Large intestine (tissue), 3 donors: ENCODE measurements at regions not wholly inside any gene's neighbourhood (a gene's known extent, or its start where the extent isn't known, plus 50 kb on each side); places are given as distances from the start of the nearest gene placed in this dataset.

Source experiments
- DNase-seq, 2 donors: peaks; one replicate each; pipeline versions ENCODE4 v3.0.0 to v3.0.0-alpha.2; 2013
- H3K27ac ChIP-seq: one replicate; pipeline ENCODE4 v1.5.1; 2013; ENCODE audit warnings: low read length
- H3K27me3 ChIP-seq: 2 replicates; pipeline ENCODE4 v1.6.1; 2013; ENCODE audit warnings: low read length; ENCODE audit not compliant: control insufficient read depth, insufficient read depth
- H3K36me3 ChIP-seq: 2 replicates; pipeline ENCODE4 v1.6.1; 2013; ENCODE audit warnings: low read length; ENCODE audit not compliant: control insufficient read depth, insufficient read depth
- H3K4me1 ChIP-seq: one replicate; pipeline ENCODE4 v1.6.1; 2013; ENCODE audit warnings: low read length; ENCODE audit not compliant: control insufficient read depth, insufficient read depth
- H3K4me3 ChIP-seq: one replicate; pipeline ENCODE4 v1.5.1; 2013; ENCODE audit warnings: low read length
- H3K9me3 ChIP-seq: one replicate; pipeline ENCODE4 v1.6.1; 2013; ENCODE audit warnings: mild to moderate bottlenecking, low read depth, low read length, moderate library complexity; ENCODE audit not compliant: control insufficient read depth
- WGBS: methylation state at CpG from one replicate; pipeline ENCODE4 v1.1.5; 2013; ENCODE audit warnings: low lambda C conversion rate; ENCODE audit not compliant: insufficient coverage; 5-methylcytosine and 5-hydroxymethylcytosine counted together

GRCh38 chr10:3708852-3709251, 76.2 kb downstream of the KLF6 start:
- Histone ChIP-seq H3K27ac (no peak overlapping the region), H3K36me3 (no peaks in the 10 kb centered on the region), H3K4me1 (no peaks in the 10 kb centered on the region), H3K4me3 (no peak overlapping the region), H3K9me3 (peaks cover 6% of the 10 kb centered on the region), H3K27me3 (no peaks in the 10 kb centered on the region)
- WGBS: 70% methylated on average over 5 of the region's 6 CpGs
- DNase-seq: no peak

- Histone ChIP-seq H3K9me3 (no peaks in the 10 kb centered on the region), H3K4me1 (no peaks in the 10 kb centered on the region), H3K27me3 (no peaks in the 10 kb centered on the region), H3K27ac (no peak overlapping the region), H3K4me3 (no peak overlapping the region), H3K36me3 (no peaks in the 10 kb centered on the region)
- WGBS: no CpG with 5 or more reads among the region's 10 CpGs
- no peak for DNase-seq
Observed at GRCh38 chr10:3704565-3705325, 80.3 kb downstream of the KLF6 start.

GRCh38 chr10:3702569-3702968, 82.4 kb downstream of the KLF6 start:
- no peak for DNase-seq
- H3K9me3 ChIP-seq: no peaks in the 10 kb centered on the region
- no peaks in the 10 kb centered on the region for H3K4me1 ChIP-seq
- no peaks in the 10 kb centered on the region for H3K36me3 ChIP-seq
- H3K27ac ChIP-seq: no peak overlapping the region
- no peaks in the 10 kb centered on the region for H3K27me3 ChIP-seq
- no peak overlapping the region for H3K4me3 ChIP-seq
- 15% methylated on average over 1 of the region's 1 CpG for WGBS

- H3K36me3 ChIP-seq: no peaks in the 10 kb centered on the region
- H3K27me3 ChIP-seq: no peaks in the 10 kb centered on the region
- no peaks in the 10 kb centered on the region for H3K4me1 ChIP-seq
- H3K27ac ChIP-seq: no peak overlapping the region
- no peaks in the 10 kb centered on the region for H3K9me3 ChIP-seq
- WGBS: no CpG with 5 or more reads among the region's 11 CpGs
- no peak overlapping the region for H3K4me3 ChIP-seq
- DNase-seq: no peak
Observed at GRCh38 chr10:3702056-3702546, 82.9 kb downstream of the KLF6 start.

DNA sequence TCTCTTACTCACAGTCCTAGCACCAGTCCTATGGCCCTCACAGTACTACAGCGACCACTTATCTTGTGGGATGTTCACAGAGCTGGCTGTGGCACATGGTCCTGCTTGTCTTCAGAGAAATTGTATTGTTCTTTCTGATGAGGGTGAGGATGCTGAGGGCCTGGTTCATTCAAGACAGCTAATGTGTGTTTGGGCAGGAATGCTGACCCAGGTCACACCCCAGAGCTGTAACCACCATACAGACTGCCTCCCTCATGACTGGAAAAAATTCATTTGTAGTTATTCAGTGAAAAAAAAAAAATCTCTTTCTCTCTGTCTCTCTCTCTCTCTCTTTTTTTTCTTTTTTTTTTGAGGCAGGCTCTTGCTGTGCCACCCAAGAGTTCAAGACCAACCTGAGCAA, 83.5 kb downstream of the KLF6 start:
- no peak for DNase-seq
- Histone ChIP-seq H3K27me3 (no peaks in the 10 kb centered on the region), H3K27ac (no peak overlapping the region), H3K4me3 (no peak overlapping the region), H3K9me3 (no peaks in the 10 kb centered on the region), H3K36me3 (no peaks in the 10 kb centered on the region), H3K4me1 (no peaks in the 10 kb centered on the region)
- no CpG with 5 or more reads among the region's 1 CpG for WGBS

DNA sequence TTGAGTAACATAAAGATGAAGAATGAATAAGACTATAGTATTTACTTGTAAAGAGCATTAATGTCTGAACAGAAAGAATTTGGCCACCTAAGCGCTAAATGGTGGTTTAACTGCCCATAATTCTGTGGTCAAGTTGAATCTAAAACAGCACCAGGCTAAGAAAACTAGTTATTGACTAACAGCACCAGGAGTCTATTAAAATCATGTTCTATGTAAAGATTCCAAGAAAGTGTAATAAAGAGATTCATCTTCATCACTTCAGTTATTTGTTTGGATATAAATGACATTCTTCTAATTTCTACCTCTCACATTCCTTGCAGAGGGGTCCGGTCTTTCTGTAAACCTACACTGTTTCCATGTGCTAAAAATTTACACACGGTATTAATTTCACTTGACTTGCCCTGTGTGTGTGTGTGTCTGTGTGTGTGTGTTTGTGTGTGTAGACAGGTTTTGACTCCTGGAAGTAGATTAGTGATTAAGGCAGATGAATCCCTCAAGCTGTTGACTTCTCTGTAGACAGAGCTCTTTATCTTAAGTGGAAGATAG, 84.4 kb downstream of the KLF6 start:
- H3K27ac ChIP-seq: no peak overlapping the region
- H3K36me3 ChIP-seq: no peaks in the 10 kb centered on the region
- DNase-seq: no peak
- no peaks in the 10 kb centered on the region for H3K9me3 ChIP-seq
- no peak overlapping the region for H3K4me3 ChIP-seq
- no peaks in the 10 kb centered on the region for H3K4me1 ChIP-seq
- WGBS: 100% methylated on average over 1 of the region's 3 CpGs
- no peaks in the 10 kb centered on the region for H3K27me3 ChIP-seq

GRCh38 chr10:3699916-3700315, 85.1 kb downstream of the KLF6 start:
- H3K27me3 ChIP-seq: no peaks in the 10 kb centered on the region
- no peaks in the 10 kb centered on the region for H3K9me3 ChIP-seq
- H3K4me3 ChIP-seq: no peak overlapping the region
- no peak overlapping the region for H3K27ac ChIP-seq
- no peaks in the 10 kb centered on the region for H3K4me1 ChIP-seq
- no peaks in the 10 kb centered on the region for H3K36me3 ChIP-seq
- DNase-seq: no peak
- 83% methylated on average over 3 of the region's 5 CpGs for WGBS

DNA sequence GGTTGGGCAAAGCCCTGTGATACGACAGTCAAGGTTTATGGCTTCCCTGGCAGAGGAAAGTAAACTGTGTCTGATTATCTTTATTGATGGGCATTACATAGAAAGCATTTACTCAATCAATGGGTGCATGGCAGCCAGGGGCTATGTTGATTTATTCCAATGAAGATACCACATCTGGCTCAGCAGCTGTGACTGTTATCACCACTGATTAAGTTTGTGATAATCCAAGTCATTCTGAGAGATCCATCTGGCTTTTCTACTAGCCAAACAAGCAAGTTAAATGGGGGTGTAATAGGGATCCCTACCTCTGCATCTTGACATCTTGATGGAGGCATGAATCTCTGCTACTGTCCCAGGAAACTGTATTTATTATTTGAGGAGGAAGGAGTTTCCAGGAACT, 86.7 kb downstream of the KLF6 start:
- Histone ChIP-seq H3K9me3 (no peaks in the 10 kb centered on the region), H3K4me3 (no peak overlapping the region), H3K36me3 (no peaks in the 10 kb centered on the region), H3K27ac (no peak overlapping the region), H3K27me3 (no peaks in the 10 kb centered on the region), H3K4me1 (no peaks in the 10 kb centered on the region)
- WGBS: no CpG with 5 or more reads among the region's 1 CpG
- DNase-seq: no peak

- Histone ChIP-seq H3K27ac (no peak overlapping the region), H3K9me3 (no peaks in the 10 kb centered on the region), H3K36me3 (no peaks in the 10 kb centered on the region), H3K4me1 (no peaks in the 10 kb centered on the region), H3K4me3 (no peak overlapping the region), H3K27me3 (no peaks in the 10 kb centered on the region)
- 100% methylated on average over 1 of the region's 1 CpG for WGBS
- no peak for DNase-seq
Observed at GRCh38 chr10:3693698-3694080, 91.3 kb downstream of the KLF6 start.

DNA sequence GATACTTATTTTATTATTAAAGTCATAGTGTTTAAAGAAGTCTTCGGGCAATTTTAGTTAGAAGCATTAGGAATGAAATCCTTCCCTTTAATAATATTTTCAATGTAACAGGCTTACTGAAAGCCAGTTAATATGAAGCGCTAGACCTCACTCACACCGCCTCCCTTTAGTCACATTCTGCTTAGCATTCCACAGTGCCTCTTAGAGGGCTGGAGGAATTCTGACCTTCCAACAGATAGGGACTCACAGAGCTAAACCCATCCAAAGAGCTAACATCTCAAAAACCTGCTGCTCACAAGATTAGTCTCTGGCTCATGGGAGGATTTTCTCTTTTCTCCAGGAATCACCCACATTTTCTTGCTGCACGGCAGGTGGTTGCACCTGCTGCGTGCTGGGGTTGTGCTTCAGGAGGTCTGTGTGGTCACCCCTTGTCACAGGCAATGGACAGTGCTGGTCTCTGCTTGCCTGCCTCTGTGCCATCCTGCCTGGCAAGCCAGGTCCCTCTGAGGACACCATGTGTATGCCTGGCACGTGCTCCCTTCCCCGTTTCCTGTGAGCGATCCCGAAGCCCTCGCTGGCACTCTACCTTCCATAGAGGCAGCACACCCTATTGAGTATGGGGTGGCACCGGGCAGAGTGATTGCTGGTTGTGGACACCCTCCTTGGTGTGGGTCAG, 91.8 kb downstream of the KLF6 start:
- Histone ChIP-seq H3K36me3 (no peaks in the 10 kb centered on the region), H3K9me3 (no peaks in the 10 kb centered on the region), H3K27ac (no peak overlapping the region), H3K4me1 (no peaks in the 10 kb centered on the region), H3K4me3 (no peak overlapping the region), H3K27me3 (no peaks in the 10 kb centered on the region)
- 86% methylated on average over 1 of the region's 11 CpGs for WGBS
- DNase-seq: no peak
